SH-SY5Y (cell line): ENCODE measurements at regions not wholly inside any gene's neighbourhood (a gene's known extent, or its start where the extent isn't known, plus 50 kb on each side); places are given as distances from the start of the nearest gene placed in this dataset.

Source experiments
- GATA2 ChIP-seq: IDR thresholded peaks from 2 replicates; pipeline ENCODE4 v1.6.1; 2011; ENCODE audit warnings: mild to moderate bottlenecking, low read depth, low read length
- GATA3 ChIP-seq: IDR thresholded peaks from 2 replicates; pipeline ENCODE4 v1.6.1; 2011; ENCODE audit warnings: low read depth, mild to moderate bottlenecking, low read length, moderate library complexity

- no peak for TF ChIP-seq GATA2
- no peak for TF ChIP-seq GATA3
Measured at GRCh38 chr2:5316001-5316490, 376.1 kb upstream of the SOX11 start.
